B cell (primary cell): ENCODE measurements at regions not wholly inside any gene's neighbourhood (a gene's known extent, or its start where the extent isn't known, plus 50 kb on each side); places are given as distances from the start of the nearest gene placed in this dataset.

ENCODE experiments used
- ATAC-seq: fragments of 200-7000 bp; cut with Tn5 transposase; one replicate; pipeline ENCODE4 v1.10.0; 2021; ENCODE audit warnings: low read depth, mild to moderate bottlenecking, moderate number of reproducible peaks, moderate library complexity
- CTCF ChIA-PET: fragments of 350-600 bp; sonication (Branson Sonifier 250); formaldehyde crosslinking; loops from one replicate; lab custom pipeline; 2021; ENCODE audit warnings: antibody characterized with exemption, inconsistent platforms; lab: Charles Lee
- POLR2A ChIA-PET: fragments of 350-600 bp; sonication (Branson Sonifier 250); formaldehyde crosslinking; loops from one replicate; lab custom pipeline; 2021; ENCODE audit warnings: antibody characterized with exemption; lab: Charles Lee
- DNase-seq: peaks from one replicate; pipeline ENCODE4 v3.0.0; 2013
- H2AFZ ChIP-seq: 2 replicates; pipeline ENCODE4 v1.6.1; 2012; ENCODE audit warnings: mild to moderate bottlenecking, low read depth, low read length; ENCODE audit not compliant: insufficient read depth, poor library complexity, severe bottlenecking
- H3K27ac ChIP-seq, 2 donors: 1 replicate in 1 of 2; 2 replicates in 1 of 2; pipeline ENCODE4 v1.5.1; 2012 to 2013; ENCODE audit warnings: low read length in 2 of 2, mild to moderate bottlenecking in 2 of 2, moderate library complexity in 1 of 2
- H3K27me3 ChIP-seq, 4 experiments: fragments of 200-600 bp in 1 of 4; sonication (generic) in 1 of 4; replicated peaks in 1 of 4; 1 replicate in 2 of 4; 2 replicates in 2 of 4; pipeline versions ENCODE4 v1.6.1 to v1.7.0; 2013 to 2016; ENCODE audit warnings: low read length in 3 of 4, mild to moderate bottlenecking in 2 of 4, mixed read lengths in 1 of 4, moderate library complexity in 1 of 4; ENCODE audit not compliant: insufficient read depth in 4 of 4, control insufficient read depth in 3 of 4; ENCODE audit errors: control extremely low read depth in 1 of 4
- H3K36me3 ChIP-seq, 2 experiments: replicated peaks in 1 of 2; 1 replicate in 1 of 2; 2 replicates in 1 of 2; pipeline versions ENCODE4 v1.6.1 to v1.7.1; 2013; ENCODE audit warnings: low read length in 1 of 2; ENCODE audit not compliant: insufficient read depth in 2 of 2, control insufficient read depth in 1 of 2; ENCODE audit errors: control extremely low read depth in 1 of 2, extremely low read depth in 1 of 2
- H3K4me1 ChIP-seq, 2 donors: fragments of 200-600 bp in 1 of 2; sonication (generic) in 1 of 2; 1 replicate in 1 of 2; 2 replicates in 1 of 2; pipeline versions ENCODE4 v1.5.1 to v1.6.1; 2013 to 2017; ENCODE audit warnings: low read length in 2 of 2; ENCODE audit not compliant: control insufficient read depth in 2 of 2, insufficient read depth in 2 of 2
- H3K4me2 ChIP-seq: replicated peaks from 2 replicates; pipeline ENCODE3; 2012; ENCODE audit warnings: mild to moderate bottlenecking, low read depth, low read length; ENCODE audit not compliant: poor library complexity, severe bottlenecking
- H3K4me3 ChIP-seq, 5 experiments: fragments of 200-600 bp in 1 of 5; sonication (generic) in 1 of 5; 1 replicate in 3 of 5; 2 replicates in 2 of 5; pipeline versions ENCODE4 v1.5.1 to v1.7.0; 2011 to 2016; ENCODE audit warnings: low read length in 4 of 5, mild to moderate bottlenecking in 4 of 5, low read depth in 2 of 5, control low read depth in 1 of 5, moderate library complexity in 1 of 5; ENCODE audit not compliant: insufficient read depth in 1 of 5; ENCODE audit errors: control extremely low read depth in 1 of 5, extremely low read depth in 1 of 5
- H3K79me2 ChIP-seq: fragments of 200-600 bp; sonication (generic); one replicate; pipeline ENCODE4 v1.6.0; 2016; ENCODE audit warnings: low read length; ENCODE audit not compliant: control insufficient read depth, insufficient read depth
- H3K9ac ChIP-seq: fragments of 200-600 bp; sonication (generic); 2 replicates; pipeline ENCODE4 v1.6.1; 2017; ENCODE audit warnings: mild to moderate bottlenecking, low read length, moderate library complexity
- H3K9me3 ChIP-seq, 3 donors: one replicate each; pipeline versions ENCODE4 v1.6.1 to v1.7.1; 2013; ENCODE audit warnings: low read length in 2 of 3; ENCODE audit not compliant: control insufficient read depth in 2 of 3, insufficient read depth in 1 of 3; ENCODE audit errors: control extremely low read depth in 1 of 3
- H4K20me1 ChIP-seq: 2 replicates; pipeline ENCODE4 v1.6.0; 2012; ENCODE audit warnings: mild to moderate bottlenecking, low read length; ENCODE audit not compliant: insufficient read depth, control insufficient read depth, poor library complexity, severe bottlenecking
- H3K27ac Mint-ChIP-seq: one replicate; pipeline ENCODE4 v1.8.0; 2021; ENCODE audit warnings: mixed read lengths
- H3K27me3 Mint-ChIP-seq: one replicate; pipeline ENCODE4 v1.8.0; 2021; ENCODE audit warnings: mixed read lengths
- H3K4me1 Mint-ChIP-seq: one replicate; pipeline ENCODE4 v1.8.0; 2021; ENCODE audit warnings: mixed read lengths
- H3K4me3 Mint-ChIP-seq: one replicate; pipeline ENCODE4 v1.8.0; 2021; ENCODE audit warnings: mixed read lengths
- H3K9me3 Mint-ChIP-seq: one replicate; pipeline ENCODE4 v1.8.0; 2022; ENCODE audit warnings: mixed read lengths; ENCODE audit not compliant: insufficient read depth
- EZH2 ChIP-seq: IDR thresholded peaks from 2 replicates; pipeline ENCODE4 v1.6.1; 2012; ENCODE audit warnings: borderline replicate concordance, low read depth, mild to moderate bottlenecking, moderate library complexity, low read length; ENCODE audit not compliant: insufficient read depth, poor library complexity, severe bottlenecking
- WGBS: methylation state at CpG from one replicate; pipeline ENCODE4 v1.1.5; 2013; ENCODE audit warnings: missing lambda C conversion rate; ENCODE audit not compliant: insufficient coverage; 5-methylcytosine and 5-hydroxymethylcytosine counted together
- intact Hi-C: fragments of 100-400 bp; cut with micrococcal nuclease; formaldehyde crosslinking; loops from one replicate; pipeline ENCODE4 v1.10.0; 2022
- TF ChIP-seq, protein P1 (sequence below): fragments of 200-600 bp; IDR thresholded peaks from one replicate; pipeline ENCODE4 v1.8.0; 2022; ENCODE audit warnings: antibody characterized with exemption, mild to moderate bottlenecking

DNA sequence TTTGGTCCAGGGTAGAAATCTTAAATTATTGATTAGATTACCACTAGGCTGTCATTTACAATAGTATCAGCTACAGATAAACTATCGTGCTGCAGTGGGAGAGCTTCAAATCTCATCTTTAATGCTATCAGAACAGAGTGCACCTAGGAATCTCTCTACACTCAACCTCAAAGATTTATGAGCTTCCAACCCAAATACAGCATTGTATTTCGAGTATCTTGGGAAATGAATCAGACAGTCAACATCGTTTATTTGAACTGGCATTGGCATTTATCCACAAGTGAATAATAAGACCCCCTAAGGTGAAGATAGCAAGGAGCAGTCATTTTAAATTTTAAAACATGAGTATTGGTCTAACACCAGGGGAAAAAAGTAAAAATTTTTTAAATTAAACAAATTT lies 1203.2 kb downstream of the CDH12 start:
- Histone ChIP-seq H2AFZ (no peak overlapping the region), H3K36me3 (no peaks in the 10 kb centered on the region), H3K27ac (no peak overlapping the region), H3K4me2 (no peak overlapping the region), H3K27me3 (no peaks in the 10 kb centered on the region), H3K4me1 (no peaks in the 10 kb centered on the region), H3K4me3 (no peak overlapping the region), H3K9ac (no peak overlapping the region), H3K9me3 (no peaks in the 10 kb centered on the region), H4K20me1 (no peaks in the 10 kb centered on the region), H3K79me2 (no peaks in the 10 kb centered on the region)
- CTCF ChIA-PET, result no interaction called here
- Mint-ChIP-seq H3K27ac (no peak overlapping the region), H3K4me3 (no peak overlapping the region), H3K27me3 (no peaks in the 10 kb centered on the region), H3K9me3 (no peaks in the 10 kb centered on the region), H3K4me1 (no peaks in the 10 kb centered on the region)
- DNase-seq (no peak), ATAC-seq (no peak)
- TF ChIP-seq EZH2, result no peak
- TF ChIP-seq, protein P1, sequence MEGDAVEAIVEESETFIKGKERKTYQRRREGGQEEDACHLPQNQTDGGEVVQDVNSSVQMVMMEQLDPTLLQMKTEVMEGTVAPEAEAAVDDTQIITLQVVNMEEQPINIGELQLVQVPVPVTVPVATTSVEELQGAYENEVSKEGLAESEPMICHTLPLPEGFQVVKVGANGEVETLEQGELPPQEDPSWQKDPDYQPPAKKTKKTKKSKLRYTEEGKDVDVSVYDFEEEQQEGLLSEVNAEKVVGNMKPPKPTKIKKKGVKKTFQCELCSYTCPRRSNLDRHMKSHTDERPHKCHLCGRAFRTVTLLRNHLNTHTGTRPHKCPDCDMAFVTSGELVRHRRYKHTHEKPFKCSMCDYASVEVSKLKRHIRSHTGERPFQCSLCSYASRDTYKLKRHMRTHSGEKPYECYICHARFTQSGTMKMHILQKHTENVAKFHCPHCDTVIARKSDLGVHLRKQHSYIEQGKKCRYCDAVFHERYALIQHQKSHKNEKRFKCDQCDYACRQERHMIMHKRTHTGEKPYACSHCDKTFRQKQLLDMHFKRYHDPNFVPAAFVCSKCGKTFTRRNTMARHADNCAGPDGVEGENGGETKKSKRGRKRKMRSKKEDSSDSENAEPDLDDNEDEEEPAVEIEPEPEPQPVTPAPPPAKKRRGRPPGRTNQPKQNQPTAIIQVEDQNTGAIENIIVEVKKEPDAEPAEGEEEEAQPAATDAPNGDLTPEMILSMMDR, result no peak
- intact Hi-C loops, result no loop called here
- no CpG with 5 or more reads among the region's 3 CpGs for WGBS
- POLR2A ChIA-PET, result no interaction called here

DNA sequence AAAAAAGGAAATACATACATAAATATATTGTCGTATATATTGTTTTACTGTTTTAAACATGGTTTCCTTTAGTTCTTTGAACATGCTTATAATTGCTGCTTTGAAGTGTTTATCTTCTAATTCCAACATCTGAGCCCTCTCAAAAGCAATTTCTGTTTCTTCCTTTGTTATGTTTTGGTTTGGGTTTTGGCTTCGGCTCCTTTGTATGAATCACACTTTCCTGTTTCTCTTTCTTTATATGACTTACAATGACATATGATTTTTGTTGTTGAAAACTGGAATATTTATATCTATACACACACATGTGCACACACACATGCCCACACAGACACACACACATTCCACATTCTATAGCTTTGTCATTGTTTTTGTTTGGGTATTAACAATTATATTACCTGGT lies 1206.7 kb downstream of the CDH12 start:
- Mint-ChIP-seq H3K4me1 (no peaks in the 10 kb centered on the region), H3K9me3 (no peaks in the 10 kb centered on the region), H3K4me3 (no peak overlapping the region), H3K27me3 (no peaks in the 10 kb centered on the region), H3K27ac (no peak overlapping the region)
- H3K27me3 ChIP-seq, result no peaks in the 10 kb centered on the region
- no peak overlapping the region for H3K4me3 ChIP-seq
- no peaks in the 10 kb centered on the region for H3K4me1 ChIP-seq
- POLR2A ChIA-PET, result no interaction called here
- no CpG with 5 or more reads among the region's 2 CpGs for WGBS
- H2AFZ ChIP-seq, result no peak overlapping the region
- no peaks in the 10 kb centered on the region for H3K79me2 ChIP-seq
- intact Hi-C loops, result no loop called here
- H3K36me3 ChIP-seq, result no peaks in the 10 kb centered on the region
- no peak for DNase-seq
- no peak overlapping the region for H3K27ac ChIP-seq
- no peak for ATAC-seq
- no peaks in the 10 kb centered on the region for H4K20me1 ChIP-seq
- TF ChIP-seq, protein P1, result no peak
- TF ChIP-seq EZH2, result no peak
- CTCF ChIA-PET, result no interaction called here
- no peak overlapping the region for H3K9ac ChIP-seq
- no peak overlapping the region for H3K4me2 ChIP-seq
- H3K9me3 ChIP-seq, result no peaks in the 10 kb centered on the region
